HepG2 (cell line): ENCODE measurements at regions not wholly inside any gene's neighbourhood (a gene's known extent, or its start where the extent isn't known, plus 50 kb on each side); places are given as distances from the start of the nearest gene placed in this dataset.

Experiments
- HNRNPLL ChIP-seq: fragments of 200-400 bp; formaldehyde crosslinking; IDR thresholded peaks from 2 replicates; pipeline ENCODE4 v1.6.1; 2017; ENCODE audit warnings: mild to moderate bottlenecking, low read depth, low read length; ENCODE audit not compliant: poor library complexity, severe bottlenecking
- KDM2A ChIP-seq: sonication (generic); formaldehyde crosslinking; IDR thresholded peaks from 2 replicates; pipeline ENCODE4 v1.4.0; 2020; ENCODE audit warnings: low read depth, missing genetic modification reagents, borderline replicate concordance
- RELA ChIP-seq: sonication (generic); formaldehyde crosslinking; IDR thresholded peaks from 2 replicates; pipeline ENCODE4 v1.4.0; 2020; ENCODE audit warnings: missing genetic modification reagents
- SMC3 ChIP-seq: IDR thresholded peaks from 2 replicates; pipeline ENCODE4 v1.6.1; 2011; ENCODE audit warnings: low read length, improper control_type of control experiment
- TEAD3 ChIP-seq: optimal IDR thresholded peaks from 2 replicates; pipeline ENCODE3; 2016; ENCODE audit warnings: borderline replicate concordance
- ZBTB40 ChIP-seq, 2 experiments: fragments of 450-650 bp in 1 of 2; sonication (generic) in 1 of 2; formaldehyde crosslinking in 1 of 2; IDR thresholded peaks; 2 replicates each; pipeline versions ENCODE4 v1.6.1 to v1.8.0; 2016 to 2022; ENCODE audit warnings: antibody characterized with exemption in 1 of 2, mild to moderate bottlenecking in 1 of 2, missing genetic modification reagents in 1 of 2
- ZFY ChIP-seq: sonication (generic); formaldehyde crosslinking; IDR thresholded peaks from 2 replicates; pipeline ENCODE4 v1.4.0; 2020; ENCODE audit warnings: missing genetic modification reagents
- ZNF569 ChIP-seq: sonication (generic); formaldehyde crosslinking; IDR thresholded peaks from 2 replicates; pipeline ENCODE4 v1.5.0; 2020; ENCODE audit warnings: mild to moderate bottlenecking, missing genetic modification reagents, moderate library complexity, borderline replicate concordance
- ZNF770 ChIP-seq: sonication (generic); formaldehyde crosslinking; IDR thresholded peaks from 2 replicates; pipeline ENCODE4 v1.5.0; 2020; ENCODE audit warnings: mild to moderate bottlenecking, missing genetic modification reagents
- ZNF83 ChIP-seq: sonication (generic); formaldehyde crosslinking; IDR thresholded peaks from 2 replicates; pipeline ENCODE4 v1.4.0; 2020; ENCODE audit warnings: missing genetic modification reagents, mild to moderate bottlenecking, borderline replicate concordance
- TF ChIP-seq, protein P1 (sequence below): sonication (generic); formaldehyde crosslinking; IDR thresholded peaks from 2 replicates; pipeline ENCODE4 v1.5.1; 2020; ENCODE audit warnings: mild to moderate bottlenecking, missing genetic modification reagents
- TF ChIP-seq, protein P2 (sequence below): sonication (generic); formaldehyde crosslinking; IDR thresholded peaks from 2 replicates; pipeline ENCODE4 v1.8.0; 2022; ENCODE audit warnings: mild to moderate bottlenecking, missing genetic modification reagents, moderate library complexity

DNA sequence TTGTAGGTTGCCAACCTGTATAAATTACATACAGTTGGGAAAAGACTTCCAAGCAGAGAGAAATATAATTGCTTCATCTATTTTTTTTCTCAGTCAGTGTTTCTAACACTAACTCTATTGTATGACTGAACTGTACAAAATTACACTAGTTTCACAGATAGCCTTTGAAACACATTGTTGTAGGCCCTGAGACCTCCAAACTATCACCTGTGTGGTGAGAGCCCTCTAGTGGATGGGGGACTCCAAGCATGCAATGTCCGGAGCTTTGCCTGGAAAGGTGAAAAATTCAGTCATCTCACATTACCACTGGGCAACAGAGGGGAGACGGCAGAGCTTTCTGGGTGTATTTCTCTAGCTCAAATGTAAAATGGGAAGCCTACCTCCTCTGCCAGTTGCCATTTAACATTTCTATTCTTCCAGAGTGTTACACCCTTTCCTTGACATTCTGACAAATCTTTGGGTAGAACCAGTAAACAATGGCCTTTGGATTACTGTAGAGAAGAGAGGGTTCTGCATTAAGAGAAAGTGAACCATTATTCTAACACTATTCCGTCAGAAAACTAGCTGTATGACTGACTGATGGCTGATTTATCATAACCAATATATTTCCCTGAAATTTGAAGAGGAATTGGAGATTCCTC is 212.2 kb downstream of the LYPLAL1 start (continued):
- TF ChIP-seq ZBTB40 (IDR thresholded peaks at IDR 0.05), result no peak
- no peak for TF ChIP-seq ZBTB40 (CRISPR knock-in tag; IDR thresholded peaks at IDR 0.05)
- 0 out of 2 replicates have a peak, but pooled peaks have one; percentile 44 for TF ChIP-seq KDM2A (CRISPR knock-in tag)
- peak; percentile 94 for TF ChIP-seq SMC3
- TF ChIP-seq TEAD3, result peak; percentile 35
- TF ChIP-seq ZNF770 (CRISPR knock-in tag), result no peak
- TF ChIP-seq, protein P1, sequence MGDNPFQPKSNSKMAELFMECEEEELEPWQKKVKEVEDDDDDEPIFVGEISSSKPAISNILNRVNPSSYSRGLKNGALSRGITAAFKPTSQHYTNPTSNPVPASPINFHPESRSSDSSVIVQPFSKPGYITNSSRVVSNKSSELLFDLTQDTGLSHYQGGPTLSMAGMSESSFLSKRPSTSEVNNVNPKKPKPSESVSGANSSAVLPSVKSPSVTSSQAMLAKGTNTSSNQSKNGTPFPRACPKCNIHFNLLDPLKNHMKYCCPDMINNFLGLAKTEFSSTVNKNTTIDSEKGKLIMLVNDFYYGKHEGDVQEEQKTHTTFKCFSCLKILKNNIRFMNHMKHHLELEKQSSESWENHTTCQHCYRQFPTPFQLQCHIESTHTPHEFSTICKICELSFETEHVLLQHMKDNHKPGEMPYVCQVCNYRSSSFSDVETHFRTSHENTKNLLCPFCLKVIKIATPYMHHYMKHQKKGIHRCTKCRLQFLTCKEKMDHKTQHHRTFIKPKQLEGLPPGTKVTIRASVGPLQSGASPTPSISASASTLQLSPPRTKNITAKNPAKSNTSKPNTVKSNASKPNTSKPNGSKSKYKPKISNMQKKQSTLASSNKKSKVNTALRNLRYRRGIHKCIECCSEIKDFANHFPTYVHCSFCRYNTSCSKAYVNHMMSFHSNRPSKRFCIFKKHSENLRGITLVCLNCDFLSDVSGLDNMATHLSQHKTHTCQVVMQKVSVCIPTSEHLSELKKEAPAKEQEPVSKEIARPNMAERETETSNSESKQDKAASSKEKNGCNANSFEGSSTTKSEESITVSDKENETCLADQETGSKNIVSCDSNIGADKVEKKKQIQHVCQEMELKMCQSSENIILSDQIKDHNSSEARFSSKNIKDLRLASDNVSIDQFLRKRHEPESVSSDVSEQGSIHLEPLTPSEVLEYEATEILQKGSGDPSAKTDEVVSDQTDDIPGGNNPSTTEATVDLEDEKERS (CRISPR knock-in tag), result no peak
- TF ChIP-seq HNRNPLL, result no peak
- no peak for TF ChIP-seq ZNF569 (CRISPR knock-in tag)
- TF ChIP-seq, protein P2, sequence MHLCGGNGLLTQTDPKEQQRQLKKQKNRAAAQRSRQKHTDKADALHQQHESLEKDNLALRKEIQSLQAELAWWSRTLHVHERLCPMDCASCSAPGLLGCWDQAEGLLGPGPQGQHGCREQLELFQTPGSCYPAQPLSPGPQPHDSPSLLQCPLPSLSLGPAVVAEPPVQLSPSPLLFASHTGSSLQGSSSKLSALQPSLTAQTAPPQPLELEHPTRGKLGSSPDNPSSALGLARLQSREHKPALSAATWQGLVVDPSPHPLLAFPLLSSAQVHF (CRISPR knock-in tag), result no peak
- no peak for TF ChIP-seq RELA (CRISPR knock-in tag)
- TF ChIP-seq ZFY (CRISPR knock-in tag), result peak; percentile 49; the same call in 1 of the 2 replicates
- no peak for TF ChIP-seq ZNF83 (CRISPR knock-in tag)
